Bronchial epithelial cell (primary cell): ENCODE measurements at regions not wholly inside any gene's neighbourhood (a gene's known extent, or its start where the extent isn't known, plus 50 kb on each side); places are given as distances from the start of the nearest gene placed in this dataset.

Source experiments
- DNase-seq: peaks from one replicate; pipeline ENCODE4 v3.0.0-alpha.2; 2010; ENCODE audit warnings: low read depth
- FAIRE-seq: peaks from 2 replicates; lab custom pipeline; 2011; peaks lifted over from hg19 to GRCh38; lab: Jason Lieb, UNC
- H3K27me3 ChIP-seq: 2 replicates; pipeline ENCODE4 v1.5.1; 2011; ENCODE audit warnings: low read length; ENCODE audit not compliant: control insufficient read depth, insufficient read depth
- H3K36me3 ChIP-seq: 2 replicates; pipeline ENCODE4 v1.5.1; 2011; ENCODE audit warnings: low read length; ENCODE audit not compliant: control insufficient read depth, insufficient read depth
- H3K4me3 ChIP-seq: 2 replicates; pipeline ENCODE4 v1.5.1; 2011; ENCODE audit warnings: mild to moderate bottlenecking, low read depth, low read length, control low read depth
- CTCF ChIP-seq: IDR thresholded peaks from 2 replicates; pipeline ENCODE4 v1.5.1; 2011; ENCODE audit warnings: mild to moderate bottlenecking, moderate library complexity, low read length, control low read depth, inconsistent platforms; ENCODE audit not compliant: insufficient read depth, severe bottlenecking

GRCh38 chr1:88141499-88142074 lies 542.5 kb upstream of the PKN2 start:
- Histone ChIP-seq H3K4me3 (no peak overlapping the region), H3K27me3 (no peaks in the 10 kb centered on the region), H3K36me3 (no peaks in the 10 kb centered on the region)
- FAIRE-seq (no peak), DNase-seq (no peak)
- no peak for TF ChIP-seq CTCF

- DNase-seq = no peak
- no peaks in the 10 kb centered on the region for H3K36me3 ChIP-seq
- no peak for FAIRE-seq
- no peak for TF ChIP-seq CTCF
- no peak overlapping the region for H3K4me3 ChIP-seq
- H3K27me3 ChIP-seq = no peaks in the 10 kb centered on the region
These were observed 538.3 kb upstream of the PKN2 start for GRCh38 chr1:88145752-88146151.

- Histone ChIP-seq H3K4me3 (no peak overlapping the region), H3K36me3 (no peaks in the 10 kb centered on the region), H3K27me3 (no peaks in the 10 kb centered on the region)
- DNase-seq (no peak), FAIRE-seq (no peak)
- TF ChIP-seq CTCF = no peak
These were observed 534.4 kb upstream of the PKN2 start for GRCh38 chr1:88149686-88150085.

GRCh38 chr1:88150330-88150729 lies 533.7 kb upstream of the PKN2 start:
- TF ChIP-seq CTCF = no peak
- FAIRE-seq (no peak), DNase-seq (no peak)
- no peak overlapping the region for H3K4me3 ChIP-seq
- no peaks in the 10 kb centered on the region for H3K27me3 ChIP-seq
- no peaks in the 10 kb centered on the region for H3K36me3 ChIP-seq

- H3K36me3 ChIP-seq = no peaks in the 10 kb centered on the region
- H3K27me3 ChIP-seq = no peaks in the 10 kb centered on the region
- H3K4me3 ChIP-seq = no peak overlapping the region
- no peak for TF ChIP-seq CTCF
- no peak for FAIRE-seq
- DNase-seq = no peak
These were observed 520.9 kb upstream of the PKN2 start for GRCh38 chr1:88163187-88163586.

- Histone ChIP-seq H3K36me3 (no peaks in the 10 kb centered on the region), H3K27me3 (peaks cover 1% of the 10 kb centered on the region), H3K4me3 (no peak overlapping the region)
- DNase-seq (no peak), FAIRE-seq (no peak)
- TF ChIP-seq CTCF = no peak
These were observed 515.9 kb upstream of the PKN2 start for GRCh38 chr1:88168126-88168525.
